ENCODE measurements at regions not wholly inside any gene's neighbourhood (a gene's known extent, or its start where the extent isn't known, plus 50 kb on each side); places are given as distances from the start of the nearest gene placed in this dataset.

- TF ChIP-seq GATA3 (IDR thresholded peaks at IDR 0.05; ENCODE audit: low read depth, low read length) (no peak), GATA2 (IDR thresholded peaks at IDR 0.05; ENCODE audit: low read depth, low read length) (no peak)
Observed at GRCh38 chr4:131989576-131989975, 1159.5 kb upstream of the PCDH10 start.

Data from SH-SY5Y (cell line).